WTC11 (cell line): ENCODE measurements at regions not wholly inside any gene's neighbourhood (a gene's known extent, or its start where the extent isn't known, plus 50 kb on each side); places are given as distances from the start of the nearest gene placed in this dataset.

ENCODE experiments used
- ELF4 ChIP-seq: sonication (generic); formaldehyde crosslinking; IDR thresholded peaks from 2 replicates; pipeline ENCODE4 v1.8.1; 2022; ENCODE audit warnings: low read depth, mild to moderate bottlenecking, moderate library complexity, missing genetic modification reagents
- RELA ChIP-seq: sonication (generic); formaldehyde crosslinking; IDR thresholded peaks from 2 replicates; pipeline ENCODE4 v1.8.1; 2022; ENCODE audit warnings: missing genetic modification reagents, mild to moderate bottlenecking, borderline replicate concordance
- TF ChIP-seq, protein P1 (sequence below): fragments of 200-600 bp; IDR thresholded peaks from 2 replicates; pipeline ENCODE4 v1.8.0; 2022; ENCODE audit warnings: antibody characterized with exemption

- TF ChIP-seq ELF4 (CRISPR knock-in tag) (no peak), RELA (CRISPR knock-in tag) (no peak)
- TF ChIP-seq, protein P1, sequence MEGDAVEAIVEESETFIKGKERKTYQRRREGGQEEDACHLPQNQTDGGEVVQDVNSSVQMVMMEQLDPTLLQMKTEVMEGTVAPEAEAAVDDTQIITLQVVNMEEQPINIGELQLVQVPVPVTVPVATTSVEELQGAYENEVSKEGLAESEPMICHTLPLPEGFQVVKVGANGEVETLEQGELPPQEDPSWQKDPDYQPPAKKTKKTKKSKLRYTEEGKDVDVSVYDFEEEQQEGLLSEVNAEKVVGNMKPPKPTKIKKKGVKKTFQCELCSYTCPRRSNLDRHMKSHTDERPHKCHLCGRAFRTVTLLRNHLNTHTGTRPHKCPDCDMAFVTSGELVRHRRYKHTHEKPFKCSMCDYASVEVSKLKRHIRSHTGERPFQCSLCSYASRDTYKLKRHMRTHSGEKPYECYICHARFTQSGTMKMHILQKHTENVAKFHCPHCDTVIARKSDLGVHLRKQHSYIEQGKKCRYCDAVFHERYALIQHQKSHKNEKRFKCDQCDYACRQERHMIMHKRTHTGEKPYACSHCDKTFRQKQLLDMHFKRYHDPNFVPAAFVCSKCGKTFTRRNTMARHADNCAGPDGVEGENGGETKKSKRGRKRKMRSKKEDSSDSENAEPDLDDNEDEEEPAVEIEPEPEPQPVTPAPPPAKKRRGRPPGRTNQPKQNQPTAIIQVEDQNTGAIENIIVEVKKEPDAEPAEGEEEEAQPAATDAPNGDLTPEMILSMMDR, result no peak
Observed at GRCh38 chr18:11398625-11399024, 210.8 kb upstream of the SLC35G4 start.
